ENCODE measurements at regions not wholly inside any gene's neighbourhood (a gene's known extent, or its start where the extent isn't known, plus 50 kb on each side); places are given as distances from the start of the nearest gene placed in this dataset.

DNA sequence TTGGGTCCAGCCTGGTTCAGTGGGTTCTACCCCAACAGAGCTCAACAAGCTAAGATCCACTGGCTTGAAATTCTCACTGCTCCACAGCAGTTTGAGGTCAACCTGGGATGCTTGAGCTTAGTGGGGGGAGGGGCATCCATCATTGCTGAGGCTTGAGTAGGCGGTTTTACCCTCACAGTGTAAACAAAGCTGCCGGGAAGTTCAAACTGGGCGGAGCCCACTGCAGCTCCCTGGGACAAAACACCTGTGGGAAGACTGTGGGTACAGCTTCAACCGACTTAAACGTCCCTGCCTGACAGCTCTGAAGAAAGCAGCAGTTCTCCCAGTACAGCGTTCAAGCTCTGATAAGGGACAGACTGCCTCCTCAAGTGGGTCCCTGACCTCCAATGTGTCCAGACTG is 1161.9 kb downstream of the UQCRFS1 start:
- CTCF ChIA-PET: no interaction called here
- no peaks in the 10 kb centered on the region for H3K9me3 ChIP-seq
- H3K36me3 ChIP-seq (ENCODE audit: control insufficient read depth in 2 of 2, extremely low read depth in 1 of 2, insufficient read depth in 1 of 2, low read length in 1 of 2): no peaks in the 10 kb centered on the region
- POLR2A ChIA-PET: no interaction called here
- no peaks in the 10 kb centered on the region for H3K27me3 Mint-ChIP-seq
- H3K4me3 Mint-ChIP-seq: no peak overlapping the region
- no peak overlapping the region for H3K27ac Mint-ChIP-seq
- WGBS (ENCODE audit: insufficient coverage): 68% methylated on average over 6 of the region's 6 CpGs
- no peaks in the 10 kb centered on the region for H3K4me1 ChIP-seq (ENCODE audit: control insufficient read depth in 1 of 2, extremely low read depth in 1 of 2, insufficient read depth in 2 of 2, low read length in 2 of 2)
- ATAC-seq (replicated peaks in 1 of 4): no peak
- peaks cover 0 to 2% of the 10 kb centered on the region in 2 experiments for H3K27me3 ChIP-seq (replicated peaks in 1 of 2; ENCODE audit: control insufficient read depth in 2 of 2, extremely low read depth in 1 of 2, insufficient read depth in 2 of 2, low read length in 1 of 2)
- no peaks in the 10 kb centered on the region for H3K36me3 Mint-ChIP-seq
- DNase-seq: no peak
- peaks cover 12 to 31% (median 25%) of the 10 kb centered on the region in 3 donors for H3K9me3 Mint-ChIP-seq
- H3K4me1 Mint-ChIP-seq: no peaks in the 10 kb centered on the region
- H3K27ac ChIP-seq (ENCODE audit: low read length): no peak overlapping the region
- H3K4me3 ChIP-seq (ENCODE audit: control insufficient read depth in 1 of 2, extremely low read depth in 1 of 2, low read length in 1 of 2): no peak overlapping the region

DNA sequence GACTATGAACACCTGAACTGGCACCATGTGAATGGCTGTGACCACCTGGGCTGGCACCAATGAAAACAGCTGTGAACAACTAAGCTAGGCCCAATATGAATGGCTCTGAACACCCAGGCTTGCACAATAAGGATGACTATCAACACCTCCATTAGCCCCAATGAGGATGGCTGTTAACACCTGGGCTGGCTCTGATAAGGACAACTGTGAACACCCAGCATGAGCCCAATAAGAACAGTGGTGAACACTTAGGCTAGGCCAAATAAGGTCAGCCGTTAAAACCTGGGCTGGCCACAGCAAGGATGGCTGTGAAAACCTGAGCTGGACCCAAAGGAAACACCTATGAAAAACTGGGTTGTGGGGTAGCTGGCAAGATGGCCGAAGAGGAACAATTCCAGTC is 1163.1 kb downstream of the UQCRFS1 start:
- Histone ChIP-seq H3K4me3 (ENCODE audit: control insufficient read depth in 1 of 2, extremely low read depth in 1 of 2, low read length in 1 of 2) (no peak overlapping the region), H3K9me3 (no peaks in the 10 kb centered on the region), H3K27ac (ENCODE audit: low read length) (no peak overlapping the region), H3K36me3 (ENCODE audit: control insufficient read depth in 2 of 2, extremely low read depth in 1 of 2, insufficient read depth in 1 of 2, low read length in 1 of 2) (no peaks in the 10 kb centered on the region), H3K27me3 (replicated peaks in 1 of 2; ENCODE audit: control insufficient read depth in 2 of 2, extremely low read depth in 1 of 2, insufficient read depth in 2 of 2, low read length in 1 of 2) (peaks cover 0 to 2% of the 10 kb centered on the region in 2 experiments), H3K4me1 (ENCODE audit: control insufficient read depth in 1 of 2, extremely low read depth in 1 of 2, insufficient read depth in 2 of 2, low read length in 2 of 2) (no peaks in the 10 kb centered on the region)
- DNase-seq (no peak), ATAC-seq (replicated peaks in 1 of 4) (no peak)
- Mint-ChIP-seq H3K27ac (no peak overlapping the region), H3K36me3 (no peaks in the 10 kb centered on the region), H3K4me1 (no peaks in the 10 kb centered on the region), H3K27me3 (no peaks in the 10 kb centered on the region), H3K9me3 (peaks cover 8 to 31% (median 19%) of the 10 kb centered on the region in 3 donors), H3K4me3 (no peak overlapping the region)
- ChIA-PET POLR2A (no interaction called here), CTCF (interaction anchor here in 1 of 2 donors (0.6 kb wide), 1 partner anchor 31 kb away, joined by 3 read pairs; no protein-coding TSS in a partner anchor)
- 100% methylated on average over 2 of the region's 2 CpGs for WGBS (ENCODE audit: insufficient coverage)

DNA sequence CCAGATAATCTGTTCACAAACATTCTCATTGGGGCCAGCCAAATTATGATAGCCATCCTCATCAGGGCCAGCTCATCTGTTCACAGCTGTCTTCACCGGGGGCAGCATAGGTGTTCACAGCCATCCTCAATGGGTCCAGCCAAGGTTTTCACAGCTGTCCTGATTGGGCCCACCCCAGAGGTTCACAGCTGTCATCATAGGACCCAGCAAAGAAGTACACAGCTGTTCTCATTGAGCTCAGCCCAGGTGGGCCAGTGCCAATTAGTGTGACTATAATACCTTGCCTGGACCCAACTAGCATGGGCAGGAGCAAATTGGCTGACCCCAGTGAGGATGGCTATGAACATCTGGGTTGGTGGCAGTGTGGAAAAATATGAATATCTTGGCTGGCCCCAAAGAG is 1166.0 kb downstream of the UQCRFS1 start:
- DNase-seq (no peak), ATAC-seq (replicated peaks in 1 of 4) (no peak)
- Mint-ChIP-seq H3K36me3 (no peaks in the 10 kb centered on the region), H3K4me1 (no peaks in the 10 kb centered on the region), H3K27me3 (no peaks in the 10 kb centered on the region), H3K4me3 (no peak overlapping the region), H3K9me3 (peaks cover 7 to 17% (median 15%) of the 10 kb centered on the region in 3 donors), H3K27ac (no peak overlapping the region)
- no peaks in the 10 kb centered on the region for H3K4me1 ChIP-seq (ENCODE audit: control insufficient read depth in 1 of 2, extremely low read depth in 1 of 2, insufficient read depth in 2 of 2, low read length in 2 of 2)
- 100% methylated on average over 1 of the region's 1 CpG for WGBS (ENCODE audit: insufficient coverage)
- H3K27me3 ChIP-seq (replicated peaks in 1 of 2; ENCODE audit: control insufficient read depth in 2 of 2, extremely low read depth in 1 of 2, insufficient read depth in 2 of 2, low read length in 1 of 2): peaks cover 0 to 2% of the 10 kb centered on the region in 2 experiments
- ChIA-PET POLR2A (no interaction called here), CTCF (no interaction called here)
- H3K9me3 ChIP-seq: no peaks in the 10 kb centered on the region
- no peak overlapping the region for H3K27ac ChIP-seq (ENCODE audit: low read length)
- H3K36me3 ChIP-seq (ENCODE audit: control insufficient read depth in 2 of 2, extremely low read depth in 1 of 2, insufficient read depth in 1 of 2, low read length in 1 of 2): no peaks in the 10 kb centered on the region
- H3K4me3 ChIP-seq (ENCODE audit: control insufficient read depth in 1 of 2, extremely low read depth in 1 of 2, low read length in 1 of 2): no peak overlapping the region

DNA sequence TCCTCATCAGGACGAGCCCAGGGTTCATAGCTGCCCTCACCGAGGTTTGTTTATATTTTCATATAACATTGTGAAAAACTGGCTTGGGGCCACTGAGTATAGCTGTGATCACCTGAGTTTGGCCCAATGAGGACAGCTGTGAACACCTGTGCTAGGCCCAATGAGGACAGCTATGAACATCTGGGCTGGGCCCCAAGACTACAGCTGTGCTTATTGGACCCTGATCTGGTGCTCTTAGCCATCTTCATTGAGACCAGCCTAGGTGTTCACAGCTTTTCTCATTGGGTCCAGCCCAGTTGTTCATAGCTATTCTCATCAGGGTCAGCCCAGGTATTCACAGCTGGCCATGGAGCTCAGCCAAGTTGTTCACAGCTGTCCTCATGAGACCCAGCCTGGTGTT is 1167.3 kb downstream of the UQCRFS1 start:
- H3K4me3 ChIP-seq (ENCODE audit: control insufficient read depth in 1 of 2, extremely low read depth in 1 of 2, low read length in 1 of 2): no peak overlapping the region
- H3K27ac ChIP-seq (ENCODE audit: low read length): no peak overlapping the region
- WGBS (ENCODE audit: insufficient coverage): 67% methylated on average over 1 of the region's 2 CpGs
- DNase-seq (no peak), ATAC-seq (replicated peaks in 1 of 4) (no peak)
- no peak overlapping the region for H3K4me3 Mint-ChIP-seq
- no peaks in the 10 kb centered on the region for H3K4me1 Mint-ChIP-seq
- no peaks in the 10 kb centered on the region for H3K27me3 Mint-ChIP-seq
- H3K4me1 ChIP-seq (ENCODE audit: control insufficient read depth in 1 of 2, extremely low read depth in 1 of 2, insufficient read depth in 2 of 2, low read length in 2 of 2): no peaks in the 10 kb centered on the region
- ChIA-PET POLR2A (no interaction called here), CTCF (no interaction called here)
- no peaks in the 10 kb centered on the region for H3K9me3 ChIP-seq
- no peak overlapping the region for H3K27ac Mint-ChIP-seq
- no peaks in the 10 kb centered on the region for H3K36me3 ChIP-seq (ENCODE audit: control insufficient read depth in 2 of 2, extremely low read depth in 1 of 2, insufficient read depth in 1 of 2, low read length in 1 of 2)
- peaks cover 0 to 2% of the 10 kb centered on the region in 2 experiments for H3K27me3 ChIP-seq (replicated peaks in 1 of 2; ENCODE audit: control insufficient read depth in 2 of 2, extremely low read depth in 1 of 2, insufficient read depth in 2 of 2, low read length in 1 of 2)
- H3K9me3 Mint-ChIP-seq: peaks cover 7 to 17% (median 16%) of the 10 kb centered on the region in 3 donors
- H3K36me3 Mint-ChIP-seq: no peaks in the 10 kb centered on the region

DNA sequence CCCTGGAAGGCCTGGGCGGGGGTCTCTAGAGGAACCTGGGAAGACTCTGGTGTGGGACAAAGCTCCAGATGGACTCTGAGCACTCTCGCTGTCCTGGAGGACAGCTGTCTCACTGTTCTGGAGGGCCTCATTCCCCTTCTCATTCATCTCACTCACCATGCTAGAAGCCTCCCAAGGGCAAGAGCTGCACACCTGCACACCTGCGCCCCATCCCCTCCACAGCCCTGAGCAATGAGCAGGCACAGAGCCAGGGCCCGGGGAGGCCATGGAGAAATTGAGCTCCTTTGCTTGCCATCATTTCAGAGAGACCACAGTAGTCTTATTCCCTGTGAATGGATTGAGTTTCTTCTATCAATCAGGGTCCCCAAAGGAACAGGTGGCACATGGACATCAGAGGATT is 1168.5 kb downstream of the UQCRFS1 start:
- Mint-ChIP-seq H3K4me1 (no peaks in the 10 kb centered on the region), H3K9me3 (peaks cover 7 to 16% (median 13%) of the 10 kb centered on the region in 3 donors), H3K4me3 (no peak overlapping the region), H3K27me3 (no peaks in the 10 kb centered on the region), H3K27ac (no peak overlapping the region), H3K36me3 (no peaks in the 10 kb centered on the region)
- DNase-seq: no peak
- Histone ChIP-seq H3K4me1 (ENCODE audit: control insufficient read depth in 1 of 2, extremely low read depth in 1 of 2, insufficient read depth in 2 of 2, low read length in 2 of 2) (no peaks in the 10 kb centered on the region), H3K9me3 (no peaks in the 10 kb centered on the region), H3K27me3 (replicated peaks in 1 of 2; ENCODE audit: control insufficient read depth in 2 of 2, extremely low read depth in 1 of 2, insufficient read depth in 2 of 2, low read length in 1 of 2) (no peaks in the 10 kb centered on the region), H3K4me3 (ENCODE audit: control insufficient read depth in 1 of 2, extremely low read depth in 1 of 2, low read length in 1 of 2) (no peak overlapping the region), H3K27ac (ENCODE audit: low read length) (no peak overlapping the region), H3K36me3 (ENCODE audit: control insufficient read depth in 2 of 2, extremely low read depth in 1 of 2, insufficient read depth in 1 of 2, low read length in 1 of 2) (no peaks in the 10 kb centered on the region)
- WGBS (ENCODE audit: insufficient coverage): 75% methylated on average over 2 of the region's 4 CpGs
- ChIA-PET CTCF (no interaction called here), POLR2A (no interaction called here)
- no peak for ATAC-seq (replicated peaks in 1 of 4)

DNA sequence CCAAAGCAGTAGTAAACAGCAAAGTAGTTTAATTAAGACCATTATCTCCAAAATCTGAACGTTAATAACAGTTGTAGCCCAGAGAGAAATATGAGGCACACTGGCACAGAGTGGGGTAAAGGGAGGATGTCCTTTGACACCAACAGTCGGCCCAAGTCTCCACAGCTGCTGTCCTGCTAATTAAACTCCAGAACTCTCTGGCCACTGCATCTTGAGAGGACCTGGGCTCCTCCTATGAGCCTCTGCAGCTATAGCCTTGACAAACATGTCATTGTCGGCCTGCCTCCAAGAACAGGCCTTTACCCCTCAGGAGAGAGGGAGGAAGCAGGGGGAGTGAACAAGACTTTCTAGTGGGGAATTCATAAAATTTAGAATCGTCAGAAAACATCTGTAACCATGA is 1170.4 kb downstream of the UQCRFS1 start:
- Histone ChIP-seq H3K27me3 (replicated peaks in 1 of 2; ENCODE audit: control insufficient read depth in 2 of 2, extremely low read depth in 1 of 2, insufficient read depth in 2 of 2, low read length in 1 of 2) (no peaks in the 10 kb centered on the region), H3K4me3 (ENCODE audit: control insufficient read depth in 1 of 2, extremely low read depth in 1 of 2, low read length in 1 of 2) (no peak overlapping the region), H3K4me1 (ENCODE audit: control insufficient read depth in 1 of 2, extremely low read depth in 1 of 2, insufficient read depth in 2 of 2, low read length in 2 of 2) (no peaks in the 10 kb centered on the region), H3K36me3 (ENCODE audit: control insufficient read depth in 2 of 2, extremely low read depth in 1 of 2, insufficient read depth in 1 of 2, low read length in 1 of 2) (no peaks in the 10 kb centered on the region), H3K9me3 (no peaks in the 10 kb centered on the region), H3K27ac (ENCODE audit: low read length) (no peak overlapping the region)
- POLR2A ChIA-PET: no interaction called here
- peaks cover 4 to 17% (median 12%) of the 10 kb centered on the region in 3 donors for H3K9me3 Mint-ChIP-seq
- CTCF ChIA-PET: no interaction called here
- H3K4me1 Mint-ChIP-seq: no peaks in the 10 kb centered on the region
- no peaks in the 10 kb centered on the region for H3K27me3 Mint-ChIP-seq
- WGBS (ENCODE audit: insufficient coverage): 100% methylated on average over 1 of the region's 4 CpGs
- DNase-seq (no peak), ATAC-seq (replicated peaks in 1 of 4) (no peak)
- no peak overlapping the region for H3K27ac Mint-ChIP-seq
- no peaks in the 10 kb centered on the region for H3K36me3 Mint-ChIP-seq
- H3K4me3 Mint-ChIP-seq: no peak overlapping the region

DNA sequence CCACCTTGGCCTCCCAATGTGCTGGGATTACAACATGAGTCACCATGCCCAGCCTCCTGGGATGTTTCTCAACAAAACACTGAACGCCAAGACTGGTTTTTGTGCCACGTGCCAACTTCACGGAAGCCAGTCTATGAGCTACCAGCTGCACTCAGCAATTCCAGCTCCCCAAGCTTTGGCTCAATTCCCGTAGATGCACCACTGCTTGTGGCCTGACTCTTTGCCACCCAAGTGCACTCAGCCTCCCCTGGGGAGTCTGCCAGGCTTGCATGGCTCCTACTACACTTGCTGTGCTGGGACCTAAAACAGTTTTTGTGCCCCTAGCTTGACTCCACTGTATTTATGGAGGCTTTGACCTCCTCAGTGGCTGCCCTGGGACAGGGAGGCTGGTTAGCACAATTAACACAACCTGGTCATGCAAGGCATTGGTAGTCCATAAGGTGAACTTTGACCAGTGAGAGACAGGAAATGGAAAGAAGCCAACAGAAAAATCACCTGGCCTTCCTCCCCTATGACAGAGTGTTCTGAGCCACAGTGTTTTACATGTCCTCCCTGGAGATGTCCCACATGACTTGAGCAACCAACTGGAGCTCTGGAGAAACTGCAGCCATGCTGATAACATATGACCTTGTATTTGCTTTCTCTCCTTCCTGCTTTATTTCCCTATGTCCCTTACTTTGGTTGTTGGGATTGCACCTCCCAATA is 1173.1 kb downstream of the UQCRFS1 start:
- Mint-ChIP-seq H3K4me3 (no peak overlapping the region), H3K36me3 (no peaks in the 10 kb centered on the region), H3K9me3 (peaks cover 0 to 16% (median 11%) of the 10 kb centered on the region in 3 donors), H3K27ac (no peak overlapping the region), H3K4me1 (no peaks in the 10 kb centered on the region), H3K27me3 (no peaks in the 10 kb centered on the region)
- no peaks in the 10 kb centered on the region for H3K27me3 ChIP-seq (replicated peaks in 1 of 2; ENCODE audit: control insufficient read depth in 2 of 2, extremely low read depth in 1 of 2, insufficient read depth in 2 of 2, low read length in 1 of 2)
- POLR2A ChIA-PET: no interaction called here
- no peak for ATAC-seq (replicated peaks in 1 of 4)
- H3K4me1 ChIP-seq (ENCODE audit: control insufficient read depth in 1 of 2, extremely low read depth in 1 of 2, insufficient read depth in 2 of 2, low read length in 2 of 2): no peaks in the 10 kb centered on the region
- DNase-seq: no peak
- CTCF ChIA-PET: no interaction called here
- no peak overlapping the region for H3K27ac ChIP-seq (ENCODE audit: low read length)
- WGBS (ENCODE audit: insufficient coverage): 91% methylated on average over 4 of the region's 4 CpGs
- H3K4me3 ChIP-seq (ENCODE audit: control insufficient read depth in 1 of 2, extremely low read depth in 1 of 2, low read length in 1 of 2): no peak overlapping the region
- no peaks in the 10 kb centered on the region for H3K36me3 ChIP-seq (ENCODE audit: control insufficient read depth in 2 of 2, extremely low read depth in 1 of 2, insufficient read depth in 1 of 2, low read length in 1 of 2)
- H3K9me3 ChIP-seq: no peaks in the 10 kb centered on the region
